Activated CD4-positive, alpha-beta T cell treated with anti-CD3 and anti-CD28 coated beads, Interleukin-10, Interleukin-2, amounts not matched to agents 100 ng/mL and 50 ng/mL, durations not matched to agents 16 hours and 8 hours (primary cell): ENCODE measurements at regions not wholly inside any gene's neighbourhood (a gene's known extent, or its start where the extent isn't known, plus 50 kb on each side); places are given as distances from the start of the nearest gene placed in this dataset.

Source experiments
- DNase-seq: peaks from one replicate; pipeline ENCODE4 v3.0.0-alpha.2; 2020

DNA sequence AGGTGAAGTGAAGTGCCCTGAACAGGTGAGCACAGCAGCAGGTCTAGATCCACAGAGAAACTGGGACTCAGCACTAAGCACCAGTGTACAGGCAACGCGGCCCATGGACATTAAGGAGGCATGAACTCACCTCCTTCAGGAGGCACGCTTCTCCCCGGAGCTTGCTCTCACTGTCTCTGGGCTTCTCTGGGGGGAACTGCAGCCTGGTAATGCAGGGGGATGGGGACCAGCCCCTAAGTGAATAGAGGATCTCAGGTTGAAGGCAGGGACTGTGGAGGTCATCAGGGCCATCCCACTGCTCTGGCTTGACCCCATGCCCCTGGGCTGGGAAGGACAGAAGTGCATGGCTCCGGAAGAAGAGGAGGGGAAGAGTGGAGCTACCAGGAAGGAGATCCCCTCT is 495.6 kb upstream of the B3GAT1 start:
- no peak for DNase-seq

DNA sequence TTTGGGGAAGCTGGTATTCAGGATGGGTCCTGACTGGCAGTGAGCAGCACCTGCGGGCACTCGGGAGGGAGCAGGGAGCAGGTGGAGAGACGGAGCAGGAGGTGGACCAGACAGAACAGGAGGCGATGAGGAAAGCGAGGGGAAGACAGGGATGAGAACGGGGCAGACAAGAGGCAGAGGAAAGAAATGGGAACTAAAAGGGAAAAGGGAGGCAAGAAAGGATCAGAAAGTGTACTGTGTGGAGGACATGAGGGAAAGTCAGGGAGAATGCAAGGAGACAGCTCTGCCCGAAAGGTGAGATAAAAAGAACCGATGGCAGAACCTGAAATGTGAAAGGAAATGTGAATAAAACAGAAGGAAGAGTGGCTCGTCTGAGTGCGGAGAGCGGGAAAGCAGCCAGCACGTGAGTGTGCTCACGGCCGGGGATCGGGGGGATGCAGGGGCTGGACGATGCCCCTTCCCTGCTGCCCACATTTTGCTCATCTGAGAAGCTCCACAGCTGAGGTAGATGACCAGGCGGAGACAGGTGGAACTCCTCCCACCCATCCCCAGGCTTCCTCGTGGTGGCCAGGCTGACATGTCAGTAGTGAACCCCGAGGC is 494.4 kb upstream of the B3GAT1 start:
- DNase-seq, result no peak

- DNase-seq, result no peak
Measured at GRCh38 chr11:134905928-134906327, 493.9 kb upstream of the B3GAT1 start.

GRCh38 chr11:134905517-134905916 is 493.5 kb upstream of the B3GAT1 start:
- no peak for DNase-seq

- no peak for DNase-seq
Measured at GRCh38 chr11:134904103-134904790, 492.2 kb upstream of the B3GAT1 start.

DNA sequence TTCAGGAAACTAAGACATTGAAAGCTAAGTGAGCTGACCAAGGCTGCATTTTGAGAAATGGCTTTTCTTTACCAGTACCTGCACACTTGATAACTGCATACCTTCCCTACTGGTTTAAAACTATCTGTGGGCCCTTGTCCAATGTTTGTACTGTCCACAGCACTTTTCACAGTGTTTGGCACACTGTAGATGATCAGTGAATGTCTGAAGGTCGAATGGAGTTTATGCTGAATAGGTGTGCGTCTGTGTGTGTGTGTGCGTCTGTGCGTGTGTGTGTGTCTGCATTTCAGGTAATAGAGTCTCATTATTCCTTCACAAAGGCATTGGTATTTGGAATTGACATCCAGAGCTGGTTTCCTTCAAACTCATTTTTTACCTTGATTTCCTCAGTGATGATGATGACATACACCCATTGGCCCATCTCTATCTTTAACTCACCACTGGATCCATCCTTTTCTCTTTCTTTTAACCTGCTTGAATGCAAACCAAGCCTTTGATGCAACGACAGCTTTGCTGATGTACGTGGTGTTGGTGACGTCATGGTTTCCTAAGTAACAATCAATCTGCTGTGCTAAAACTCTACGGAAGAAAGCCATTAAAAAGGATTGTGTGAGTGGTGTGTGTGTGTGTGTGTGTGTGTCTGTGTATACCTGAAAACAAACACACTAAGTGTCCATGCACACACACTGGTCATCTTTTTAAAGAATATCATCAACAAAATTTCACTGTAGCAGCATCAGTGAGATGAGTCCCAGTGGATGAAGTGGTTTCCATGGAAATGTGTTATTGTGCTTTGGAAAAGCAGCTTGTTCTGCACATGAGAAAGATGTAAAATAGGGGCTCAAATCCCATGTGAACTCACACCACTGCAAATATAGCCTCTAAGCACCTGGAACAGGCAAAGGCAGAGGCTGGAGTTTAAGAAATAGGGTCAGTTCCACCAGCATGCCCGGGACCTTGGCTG is 490.2 kb upstream of the B3GAT1 start:
- DNase-seq, result no peak

DNA sequence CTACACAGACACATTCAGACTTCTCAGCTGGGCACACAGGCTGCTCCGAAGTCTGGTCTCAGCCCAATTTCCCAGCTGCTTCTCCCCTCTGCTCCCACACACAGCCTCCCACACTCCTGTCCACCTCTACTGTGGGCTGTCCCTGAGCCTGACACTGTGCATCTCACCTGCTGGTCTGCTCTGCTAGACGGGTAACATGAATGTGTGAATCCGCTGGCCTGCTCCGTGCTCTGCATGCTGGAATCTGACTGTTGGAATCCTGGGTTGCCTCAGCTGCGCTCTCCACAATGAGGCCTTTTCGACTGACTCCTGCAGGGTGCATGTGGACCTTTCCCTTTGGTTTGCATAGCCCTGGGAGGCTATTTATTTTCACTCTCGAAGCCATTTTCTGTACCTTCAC is 489.5 kb upstream of the B3GAT1 start:
- no peak for DNase-seq

GRCh38 chr11:134893810-134894685 is 482.0 kb upstream of the B3GAT1 start:
- no peak for DNase-seq

- no peak for DNase-seq
Measured at GRCh38 chr11:134890446-134890845, 478.4 kb upstream of the B3GAT1 start.

GRCh38 chr11:134889832-134890231 is 477.8 kb upstream of the B3GAT1 start:
- no peak for DNase-seq

DNA sequence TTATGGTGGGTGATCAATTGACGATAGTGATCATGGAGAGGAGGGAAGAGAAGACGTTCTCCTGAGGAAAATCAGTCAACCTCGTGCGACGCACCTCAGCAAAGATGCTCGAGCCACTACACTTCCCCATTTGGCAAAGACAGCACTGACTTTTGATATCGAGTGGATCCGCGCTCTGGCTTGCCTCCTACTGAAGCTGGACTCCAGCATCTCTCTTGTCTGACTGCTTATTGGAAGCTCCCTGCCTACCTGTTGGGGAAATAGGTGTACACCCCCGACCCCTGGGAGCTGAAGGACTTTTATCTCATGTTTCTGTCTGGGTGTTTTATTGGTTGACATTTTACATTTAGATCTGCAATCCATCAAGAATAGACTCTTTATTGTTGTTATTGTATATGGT is 476.8 kb upstream of the B3GAT1 start:
- no peak for DNase-seq

GRCh38 chr11:134887896-134888295 is 475.9 kb upstream of the B3GAT1 start:
- no peak for DNase-seq

DNA sequence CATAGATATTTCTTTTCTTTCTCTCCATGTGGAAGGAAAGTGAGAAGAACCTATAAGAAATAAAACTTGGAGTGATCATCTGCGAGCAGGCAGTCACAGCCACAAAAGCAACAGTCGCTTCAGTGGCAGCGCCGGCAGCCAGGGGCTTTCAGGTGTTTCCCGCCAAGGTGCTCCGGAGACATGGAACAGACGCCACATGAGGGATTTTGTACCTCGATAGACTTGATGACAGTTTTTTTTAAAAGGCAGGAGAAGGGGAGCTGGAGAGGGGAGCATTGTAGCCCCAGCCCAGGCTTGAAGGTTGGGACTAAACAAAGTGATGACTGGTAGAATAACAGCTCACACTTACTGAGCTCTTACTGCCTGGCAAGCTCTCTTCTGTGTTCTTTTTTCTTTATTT is 471.4 kb upstream of the B3GAT1 start:
- no peak for DNase-seq

DNA sequence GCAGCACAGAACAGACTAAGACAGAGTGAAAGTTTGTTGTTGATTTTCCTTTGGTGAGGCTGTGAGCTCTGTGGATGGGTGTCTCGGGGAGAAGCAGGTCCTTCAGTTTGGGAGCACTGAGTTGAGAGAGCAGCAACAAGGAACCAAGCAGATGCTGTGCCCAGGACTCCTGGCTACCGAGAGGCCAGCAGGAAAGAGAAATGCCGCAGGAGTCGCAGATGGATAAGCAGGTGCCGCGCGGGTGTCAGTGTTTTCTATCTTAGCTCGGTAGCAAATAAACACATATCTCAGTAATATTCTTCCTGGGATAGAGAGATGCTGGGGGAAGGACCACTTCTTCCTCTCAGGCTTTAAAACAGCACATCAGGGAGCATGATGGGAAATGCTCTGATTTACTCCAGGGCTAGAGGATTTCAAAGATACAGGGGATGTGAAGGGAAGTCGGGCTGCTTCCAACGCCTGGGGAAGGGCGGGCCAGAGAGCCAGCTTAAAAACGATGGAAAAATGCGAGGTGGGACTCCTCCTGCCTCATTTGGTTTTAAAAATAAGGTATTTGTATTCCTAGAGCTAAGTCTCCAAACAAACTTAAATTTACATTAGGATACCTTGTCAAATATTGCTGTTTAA is 470.7 kb upstream of the B3GAT1 start:
- no peak for DNase-seq

- DNase-seq, result no peak
Measured at GRCh38 chr11:134882141-134882540, 470.1 kb upstream of the B3GAT1 start.

DNA sequence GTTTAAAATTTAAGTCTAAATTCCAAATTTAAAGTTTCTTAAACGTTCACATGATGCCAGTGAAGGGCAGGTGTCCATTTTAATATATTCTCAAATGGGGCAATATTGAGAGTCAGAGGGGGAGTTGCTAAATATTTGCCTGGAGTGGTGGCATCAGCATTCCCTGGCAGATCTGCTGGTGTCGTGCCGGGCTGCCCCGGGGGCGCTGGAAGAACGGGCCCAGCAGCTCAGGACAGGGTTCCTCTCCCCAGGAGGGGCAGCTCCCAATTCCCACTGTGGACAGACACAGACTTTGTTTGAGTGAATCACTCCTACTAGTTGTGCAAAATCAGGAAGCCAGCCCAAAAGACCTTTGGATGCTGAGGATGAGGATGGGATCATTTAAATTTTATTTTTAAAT is 468.7 kb upstream of the B3GAT1 start:
- DNase-seq, result no peak

DNA sequence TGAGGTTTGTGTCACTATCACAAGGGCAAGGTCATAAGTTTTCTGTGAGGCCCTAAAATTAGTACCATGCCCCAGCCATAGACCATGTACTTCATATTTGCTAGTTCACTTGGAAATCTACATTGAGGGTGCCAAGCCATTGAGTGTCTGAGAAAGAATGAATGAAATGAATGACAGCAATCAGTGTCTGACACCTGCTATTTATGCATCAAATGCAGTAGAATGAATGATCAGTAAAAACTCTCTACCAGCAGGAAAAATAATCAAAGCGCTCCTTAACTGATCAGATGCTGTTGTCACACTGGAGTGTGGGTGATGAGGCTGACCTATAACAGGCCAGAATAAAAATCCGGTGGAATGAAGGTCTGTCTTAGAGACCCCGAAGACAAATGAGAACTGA is 467.9 kb upstream of the B3GAT1 start:
- DNase-seq, result no peak

GRCh38 chr11:134879341-134879740 is 467.3 kb upstream of the B3GAT1 start:
- no peak for DNase-seq

- DNase-seq, result no peak
Measured at GRCh38 chr11:134878785-134879184, 466.7 kb upstream of the B3GAT1 start.

DNA sequence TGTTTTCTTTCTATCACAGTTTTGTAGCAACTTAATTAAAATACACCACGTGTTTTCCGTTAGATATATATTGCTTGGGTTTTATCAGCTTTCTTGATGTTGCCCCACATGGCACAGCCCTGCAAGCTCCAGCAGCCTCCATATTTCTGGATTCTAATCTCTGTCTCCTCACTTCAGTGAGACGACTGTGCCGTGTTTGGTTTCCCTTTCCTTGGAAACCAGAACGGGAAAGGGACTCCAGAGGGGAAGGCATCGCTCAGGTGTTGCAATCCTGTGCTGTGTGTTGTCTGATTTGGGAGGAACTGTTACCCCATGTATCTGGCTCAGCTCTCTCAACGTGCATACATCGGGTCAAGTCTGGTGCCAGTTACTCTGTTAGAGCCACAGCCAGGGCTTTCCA is 464.2 kb upstream of the B3GAT1 start:
- DNase-seq, result no peak

- no peak for DNase-seq
Measured at GRCh38 chr11:134866981-134867675, 455.1 kb upstream of the B3GAT1 start.

DNA sequence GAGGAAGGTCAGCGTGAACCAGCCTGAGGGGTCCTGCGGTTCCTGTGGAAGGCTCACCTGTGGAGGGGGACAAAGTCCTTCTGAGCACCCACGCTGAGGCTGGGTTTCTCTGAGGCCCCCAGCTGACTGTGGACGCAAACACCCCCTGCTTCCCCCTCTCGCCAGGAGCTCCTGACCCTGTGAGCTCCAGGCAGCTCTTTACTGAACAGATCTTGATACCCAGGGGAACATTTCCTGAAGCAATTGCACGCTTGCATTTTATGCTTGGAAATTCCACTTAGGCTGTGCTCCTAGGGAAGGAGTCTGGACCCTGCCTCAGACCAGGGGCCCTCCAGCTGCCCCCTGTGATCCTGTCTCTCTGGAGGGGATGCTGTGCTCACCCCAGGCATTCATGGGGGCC is 454.2 kb upstream of the B3GAT1 start:
- no peak for DNase-seq
